ENCODE measurements at regions not wholly inside any gene's neighbourhood (a gene's known extent, or its start where the extent isn't known, plus 50 kb on each side); places are given as distances from the start of the nearest gene placed in this dataset.

DNA sequence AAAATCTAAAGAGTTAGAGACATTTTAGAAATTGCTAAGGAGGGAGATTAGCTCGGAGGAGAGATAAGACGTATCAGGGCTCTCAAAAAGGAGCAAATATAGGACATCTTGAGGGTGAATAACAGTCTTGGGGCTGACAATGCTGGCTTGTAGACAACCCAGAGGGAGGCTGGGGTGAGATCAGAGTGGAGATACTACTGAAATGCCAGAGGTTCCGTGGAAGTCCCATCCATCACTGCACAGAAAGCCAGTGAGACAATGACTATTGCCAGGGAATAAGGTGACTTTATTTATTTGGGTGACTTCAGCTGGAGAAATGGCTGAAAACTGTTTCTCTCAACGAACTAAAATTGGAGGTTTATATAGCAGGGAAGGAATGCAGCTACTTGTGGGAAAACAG, 838.1 kb upstream of the AGA start:
- ChIA-PET CTCF (no interaction called here), POLR2A (no interaction called here)
- H3K27me3 Mint-ChIP-seq (ENCODE audit: insufficient read depth, unreplicated experiment) = no peaks in the 10 kb centered on the region
- H3K4me1 ChIP-seq = no peaks in the 10 kb centered on the region
- no peak for TF ChIP-seq CTCF (IDR thresholded peaks at IDR 0.05; ENCODE audit: insufficient read depth in 1 of 2, low read depth in 1 of 2, low read length in 1 of 2, severe bottlenecking in 1 of 2, unreplicated experiment in 1 of 2)
- H3K36me3 Mint-ChIP-seq (ENCODE audit: insufficient read depth, unreplicated experiment) = no peaks in the 10 kb centered on the region
- H3K27ac Mint-ChIP-seq (ENCODE audit: unreplicated experiment) = no peak overlapping the region
- no TSS peak for BruUV-seq (replicated peaks)
- no peaks in the 10 kb centered on the region for H3K9me3 ChIP-seq
- intact Hi-C loops (cut with micrococcal nuclease; ENCODE audit: unreplicated experiment) = no loop called here
- no peak overlapping the region for H3K4me3 Mint-ChIP-seq (ENCODE audit: unreplicated experiment)
- no peaks in the 10 kb centered on the region for H3K36me3 ChIP-seq (ENCODE audit: control insufficient read depth, insufficient read depth, low read length)
- no peaks in the 10 kb centered on the region for H3K9me3 Mint-ChIP-seq (ENCODE audit: unreplicated experiment)
- DNase-seq = no peak
- H3K4me1 Mint-ChIP-seq (ENCODE audit: low read depth, unreplicated experiment) = no peaks in the 10 kb centered on the region
- H3K27me3 ChIP-seq (replicated peaks; ENCODE audit: control insufficient read depth, insufficient read depth, low read length) = no peaks in the 10 kb centered on the region
- no peak overlapping the region for H3K4me3 ChIP-seq (ENCODE audit: low read depth, low read length)

DNA sequence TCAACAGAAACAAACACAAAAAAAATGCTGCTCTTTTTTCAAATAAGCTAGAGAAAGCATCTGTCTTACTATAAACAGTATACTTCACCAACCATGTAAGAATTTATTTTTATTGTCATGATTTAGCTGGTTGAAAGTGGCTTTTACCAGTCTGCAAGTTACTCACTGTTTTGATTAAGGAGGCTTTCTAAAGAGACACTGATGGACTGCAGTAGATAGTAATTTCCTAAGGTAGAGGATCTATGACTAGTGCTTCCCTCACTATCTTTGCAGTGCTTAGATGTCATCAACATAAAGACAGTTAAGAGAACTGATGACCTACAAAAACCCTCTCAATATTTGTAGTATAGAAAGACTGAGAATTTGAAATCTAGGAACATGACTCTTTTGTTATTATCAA, 846.2 kb upstream of the AGA start:
- H3K4me3 ChIP-seq (ENCODE audit: low read depth, low read length) = no peak overlapping the region
- Mint-ChIP-seq H3K36me3 (ENCODE audit: insufficient read depth, unreplicated experiment) (no peaks in the 10 kb centered on the region), H3K27ac (ENCODE audit: unreplicated experiment) (no peak overlapping the region), H3K27me3 (ENCODE audit: insufficient read depth, unreplicated experiment) (peaks cover 3% of the 10 kb centered on the region), H3K4me3 (ENCODE audit: unreplicated experiment) (no peak overlapping the region), H3K4me1 (ENCODE audit: low read depth, unreplicated experiment) (no peaks in the 10 kb centered on the region), H3K9me3 (ENCODE audit: unreplicated experiment) (no peaks in the 10 kb centered on the region)
- intact Hi-C loops (cut with micrococcal nuclease; ENCODE audit: unreplicated experiment) = no loop called here
- POLR2A ChIA-PET = no interaction called here
- TF ChIP-seq CTCF (IDR thresholded peaks at IDR 0.05; ENCODE audit: insufficient read depth in 1 of 2, low read depth in 1 of 2, low read length in 1 of 2, severe bottlenecking in 1 of 2, unreplicated experiment in 1 of 2) = no peak
- CTCF ChIA-PET = no interaction called here
- H3K9me3 ChIP-seq = no peaks in the 10 kb centered on the region
- no TSS peak for BruUV-seq (replicated peaks)
- DNase-seq = no peak
- no peaks in the 10 kb centered on the region for H3K36me3 ChIP-seq (ENCODE audit: control insufficient read depth, insufficient read depth, low read length)
- no peaks in the 10 kb centered on the region for H3K27me3 ChIP-seq (replicated peaks; ENCODE audit: control insufficient read depth, insufficient read depth, low read length)
- no peaks in the 10 kb centered on the region for H3K4me1 ChIP-seq

- no TSS peak for BruUV-seq (replicated peaks)
- no peaks in the 10 kb centered on the region for H3K36me3 Mint-ChIP-seq (ENCODE audit: insufficient read depth, unreplicated experiment)
- Histone ChIP-seq H3K4me3 (ENCODE audit: low read depth, low read length) (no peak overlapping the region), H3K27me3 (replicated peaks; ENCODE audit: control insufficient read depth, insufficient read depth, low read length) (no peaks in the 10 kb centered on the region), H3K36me3 (ENCODE audit: control insufficient read depth, insufficient read depth, low read length) (no peaks in the 10 kb centered on the region), H3K9me3 (no peaks in the 10 kb centered on the region), H3K4me1 (no peaks in the 10 kb centered on the region)
- H3K27ac Mint-ChIP-seq (ENCODE audit: unreplicated experiment) = no peak overlapping the region
- H3K27me3 Mint-ChIP-seq (ENCODE audit: insufficient read depth, unreplicated experiment) = peaks cover 3% of the 10 kb centered on the region
- no peak for DNase-seq
- intact Hi-C loops (cut with micrococcal nuclease; ENCODE audit: unreplicated experiment) = no loop called here
- TF ChIP-seq CTCF (IDR thresholded peaks at IDR 0.05; ENCODE audit: insufficient read depth in 1 of 2, low read depth in 1 of 2, low read length in 1 of 2, severe bottlenecking in 1 of 2, unreplicated experiment in 1 of 2) = no peak
- no peak overlapping the region for H3K4me3 Mint-ChIP-seq (ENCODE audit: unreplicated experiment)
- CTCF ChIA-PET = no interaction called here
- no peaks in the 10 kb centered on the region for H3K9me3 Mint-ChIP-seq (ENCODE audit: unreplicated experiment)
- H3K4me1 Mint-ChIP-seq (ENCODE audit: low read depth, unreplicated experiment) = no peaks in the 10 kb centered on the region
- POLR2A ChIA-PET = no interaction called here
These were observed 851.4 kb upstream of the AGA start for GRCh38 chr4:178293601-178294000.

Data from Caco-2 (cell line).